Breast epithelium (tissue), 4 donors: ENCODE measurements at regions not wholly inside any gene's neighbourhood (a gene's known extent, or its start where the extent isn't known, plus 50 kb on each side); places are given as distances from the start of the nearest gene placed in this dataset.

Experiments
- DNase-seq, 2 donors: peaks; one replicate each; pipeline ENCODE4 v3.0.0-alpha.2; 2019; ENCODE audit warnings: low spot score in 2 of 2
- H3K27ac ChIP-seq, 2 donors: fragments of 200-600 bp; sonication (generic) in 1 of 2; one replicate each; pipeline ENCODE4 v1.5.1; 2016 to 2019; ENCODE audit warnings: mild to moderate bottlenecking in 1 of 2
- H3K27me3 ChIP-seq, 2 donors: fragments of 200-600 bp; sonication (generic) in 1 of 2; one replicate each; pipeline versions ENCODE4 v1.5.1 to v1.6.0; 2017 to 2019; ENCODE audit warnings: control low read depth in 1 of 2, mild to moderate bottlenecking in 1 of 2
- H3K36me3 ChIP-seq: fragments of 200-600 bp; one replicate; pipeline ENCODE4 v1.5.1; 2019
- H3K4me1 ChIP-seq, 2 donors: fragments of 200-600 bp; sonication (generic); one replicate each; pipeline ENCODE4 v1.5.1; 2016 to 2019; ENCODE audit warnings: control low read depth in 1 of 2
- H3K4me3 ChIP-seq, 3 donors: fragments of 200-600 bp; sonication (generic); 1 replicate in 2 of 3; 2 replicates in 1 of 3; pipeline ENCODE4 v1.5.1; 2016 to 2019; ENCODE audit warnings: mild to moderate bottlenecking in 3 of 3, moderate library complexity in 2 of 3
- H3K9me3 ChIP-seq, 2 donors: fragments of 200-600 bp; sonication (generic) in 1 of 2; one replicate each; pipeline ENCODE4 v1.5.1; 2016 to 2019; ENCODE audit warnings: control low read depth in 1 of 2
- CTCF ChIP-seq, 3 donors: fragments of 450-650 bp; IDR thresholded peaks; one replicate each; pipeline ENCODE4 v1.5.1; 2016 to 2017; ENCODE audit warnings: antibody characterized with exemption in 3 of 3, mild to moderate bottlenecking in 3 of 3, moderate library complexity in 3 of 3
- POLR2A ChIP-seq: fragments of 450-650 bp; IDR thresholded peaks from one replicate; pipeline ENCODE4 v1.6.1; 2016; ENCODE audit warnings: antibody characterized with exemption, mild to moderate bottlenecking, moderate library complexity
- POLR2AphosphoS5 ChIP-seq, 3 donors: sonication (generic); formaldehyde crosslinking; IDR thresholded peaks; one replicate each; pipeline ENCODE4 v1.6.1; 2017; ENCODE audit warnings: antibody characterized with exemption in 3 of 3
- intact Hi-C: fragments of 100-400 bp; cut with DNase I; formaldehyde crosslinking; loops from one replicate; pipeline ENCODE4 v1.15.1; 2023; ENCODE audit warnings: low total_unique reads

GRCh38 chr10:123565691-123566660 lies 100.2 kb upstream of the GPR26 start:
- peaks cover 0 to 22% of the 10 kb centered on the region in 2 donors for H3K27me3 ChIP-seq

GRCh38 chr10:123567984-123568739 lies 98.0 kb upstream of the GPR26 start:
- H3K4me3 ChIP-seq = no peak overlapping the region
- H3K36me3 ChIP-seq = no peaks in the 10 kb centered on the region
- H3K9me3 ChIP-seq = no peaks in the 10 kb centered on the region
- peak in 1 of 2 donors; percentile 48 for DNase-seq
- intact Hi-C loops = no loop called here
- TF ChIP-seq POLR2A = no peak
- no peak for TF ChIP-seq POLR2AphosphoS5 (IDR thresholded peaks at IDR 0.05)
- TF ChIP-seq CTCF (IDR thresholded peaks at IDR 0.05) = no peak
- no peak overlapping the region for H3K27ac ChIP-seq
- no peaks in the 10 kb centered on the region for H3K4me1 ChIP-seq
- peaks cover 0 to 28% of the 10 kb centered on the region in 2 donors for H3K27me3 ChIP-seq

More at GRCh38 chr10:123565691-123566660, 100.2 kb upstream of the GPR26 start:
- Histone ChIP-seq H3K36me3 (no peaks in the 10 kb centered on the region), H3K4me1 (no peaks in the 10 kb centered on the region), H3K9me3 (no peaks in the 10 kb centered on the region), H3K27ac (no peak overlapping the region), H3K4me3 (no peak overlapping the region)
- intact Hi-C loops = no loop called here
- TF ChIP-seq POLR2A = no peak
- no peak for TF ChIP-seq POLR2AphosphoS5 (IDR thresholded peaks at IDR 0.05)
- no peak for TF ChIP-seq CTCF (IDR thresholded peaks at IDR 0.05)
- DNase-seq = peak in 1 of 2 donors; percentile 10

- Histone ChIP-seq H3K4me1 (no peaks in the 10 kb centered on the region), H3K4me3 (no peak overlapping the region), H3K36me3 (no peaks in the 10 kb centered on the region), H3K27ac (no peak overlapping the region), H3K9me3 (no peaks in the 10 kb centered on the region), H3K27me3 (peaks cover 0 to 28% of the 10 kb centered on the region in 2 donors)
- TF ChIP-seq POLR2AphosphoS5 (IDR thresholded peaks at IDR 0.05) (no peak), CTCF (IDR thresholded peaks at IDR 0.05) (no peak), POLR2A (no peak)
- intact Hi-C loops = no loop called here
- peak in 1 of 2 donors; percentile 30 for DNase-seq
Observed at GRCh38 chr10:123568751-123569150, 97.4 kb upstream of the GPR26 start.

GRCh38 chr10:123569436-123570035 lies 96.6 kb upstream of the GPR26 start:
- peak in 1 of 2 donors; percentile 22 for DNase-seq

More at GRCh38 chr10:123569436-123570035, 96.6 kb upstream of the GPR26 start:
- no peak overlapping the region for H3K27ac ChIP-seq
- intact Hi-C loops = no loop called here
- H3K27me3 ChIP-seq = peaks cover 0 to 28% of the 10 kb centered on the region in 2 donors
- no peak for TF ChIP-seq POLR2AphosphoS5 (IDR thresholded peaks at IDR 0.05)
- no peak for TF ChIP-seq CTCF (IDR thresholded peaks at IDR 0.05)
- no peak for TF ChIP-seq POLR2A
- H3K4me1 ChIP-seq = no peaks in the 10 kb centered on the region
- no peaks in the 10 kb centered on the region for H3K36me3 ChIP-seq
- no peak overlapping the region for H3K4me3 ChIP-seq
- H3K9me3 ChIP-seq = no peaks in the 10 kb centered on the region
